ENCODE measurements at regions not wholly inside any gene's neighbourhood (a gene's known extent, or its start where the extent isn't known, plus 50 kb on each side); places are given as distances from the start of the nearest gene placed in this dataset.
A peak's percentile ranks its signal among the peaks of the same experiment; 100 is the strongest.
"Not testable (repeated sequence)": the region's sequence is repeated elsewhere in the genome, so short reads cannot be mapped to it uniquely, and the experiment has no call there.

- H3K27me3 ChIP-seq (replicated peaks), result no peaks in the 10 kb centered on the region
- H3K9me3 ChIP-seq (replicated peaks), result no peaks in the 10 kb centered on the region
- H3K4me1 ChIP-seq (replicated peaks), result no peaks in the 10 kb centered on the region
- no peaks in the 10 kb centered on the region for H3K36me3 ChIP-seq
- DNase-seq (ENCODE audit: low read depth in 1 of 2, low spot score in 2 of 2), result no peak
- H3K4me3 ChIP-seq, result no peak overlapping the region
- H3K27ac ChIP-seq, result no peak overlapping the region
These were observed 140.9 kb downstream of the SLC25A46 start for GRCh38 chr5:110879675-110880074.

GRCh38 chr5:110880413-110880812 lies 141.6 kb downstream of the SLC25A46 start:
- no peaks in the 10 kb centered on the region for H3K36me3 ChIP-seq
- H3K27me3 ChIP-seq (replicated peaks), result no peaks in the 10 kb centered on the region
- no peak for DNase-seq (ENCODE audit: low read depth in 1 of 2, low spot score in 2 of 2)
- no peak overlapping the region for H3K4me3 ChIP-seq
- H3K27ac ChIP-seq, result no peak overlapping the region
- no peaks in the 10 kb centered on the region for H3K4me1 ChIP-seq (replicated peaks)
- H3K9me3 ChIP-seq (replicated peaks), result no peaks in the 10 kb centered on the region

GRCh38 chr5:110884005-110884404 lies 145.2 kb downstream of the SLC25A46 start:
- no peak overlapping the region for H3K27ac ChIP-seq
- H3K27me3 ChIP-seq (replicated peaks), result no peaks in the 10 kb centered on the region
- H3K9me3 ChIP-seq (replicated peaks), result no peaks in the 10 kb centered on the region
- DNase-seq (ENCODE audit: low read depth in 1 of 2, low spot score in 2 of 2), result no peak
- no peaks in the 10 kb centered on the region for H3K4me1 ChIP-seq (replicated peaks)
- H3K4me3 ChIP-seq, result no peak overlapping the region
- no peaks in the 10 kb centered on the region for H3K36me3 ChIP-seq

GRCh38 chr5:110887170-110887569 lies 148.4 kb downstream of the SLC25A46 start:
- not testable (repeated sequence) for H3K36me3 ChIP-seq; H3K27me3 ChIP-seq (replicated peaks); DNase-seq (ENCODE audit: low read depth in 1 of 2, low spot score in 2 of 2); H3K4me3 ChIP-seq; H3K4me1 ChIP-seq (replicated peaks); H3K27ac ChIP-seq; H3K9me3 ChIP-seq (replicated peaks)

DNA sequence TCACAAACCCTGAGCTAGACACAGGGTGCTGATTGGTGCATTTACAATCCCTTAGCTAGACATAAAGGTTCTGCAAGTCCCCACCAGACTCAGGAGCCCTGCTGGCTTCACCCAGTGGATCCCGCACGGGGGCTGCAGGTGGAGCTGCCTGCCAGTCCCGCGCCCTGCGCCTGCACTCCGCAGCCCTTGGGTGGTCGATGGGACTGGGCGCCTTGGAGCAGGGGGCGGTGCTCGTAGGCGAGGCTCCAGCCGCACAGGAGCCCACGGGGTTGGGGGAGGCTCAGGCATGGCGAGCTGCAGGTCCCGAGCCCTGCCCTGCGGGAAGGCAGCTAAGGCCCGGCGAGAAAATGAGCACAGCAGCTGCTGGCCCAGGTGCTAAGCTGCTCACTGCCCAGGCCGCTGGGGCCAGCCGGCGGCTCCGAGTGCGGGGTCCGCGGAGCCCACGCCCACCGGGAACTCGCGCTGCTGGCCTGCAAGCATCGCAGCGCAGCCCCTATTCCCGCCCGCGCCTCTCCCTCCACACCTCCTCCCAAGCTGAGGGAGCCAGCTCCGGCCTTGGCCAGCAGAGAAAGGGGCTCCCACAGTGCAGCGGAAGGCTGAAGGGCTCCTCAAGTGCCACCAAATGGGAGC lies 155.2 kb downstream of the SLC25A46 start:
- DNase-seq (ENCODE audit: low read depth in 1 of 2, low spot score in 2 of 2); H3K9me3 ChIP-seq (replicated peaks); H3K4me3 ChIP-seq; H3K27me3 ChIP-seq (replicated peaks); H3K27ac ChIP-seq; H3K4me1 ChIP-seq (replicated peaks); H3K36me3 ChIP-seq: not testable (repeated sequence)

DNA sequence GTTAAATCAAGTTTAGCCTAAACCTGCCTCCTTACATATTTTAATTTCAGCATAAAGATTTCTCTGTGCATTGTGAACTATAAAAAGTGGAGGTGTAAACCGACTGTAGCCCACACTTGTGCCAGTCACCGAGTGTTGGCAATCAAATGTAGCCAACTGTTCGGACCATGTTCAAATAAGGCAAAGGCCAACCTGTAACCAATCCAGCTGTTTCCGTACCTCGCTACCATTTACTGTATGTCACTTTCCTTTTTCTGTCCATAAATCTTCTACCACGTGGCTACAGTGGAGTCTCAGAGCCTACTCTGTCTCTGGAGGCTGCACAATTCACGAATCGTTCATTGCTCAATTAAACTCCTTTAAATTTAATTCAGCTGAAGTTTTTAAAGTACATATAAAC lies 156.0 kb downstream of the SLC25A46 start:
- Histone ChIP-seq H3K4me3 (no peak overlapping the region), H3K36me3 (no peaks in the 10 kb centered on the region), H3K4me1 (replicated peaks) (peaks cover 12% of the 10 kb centered on the region), H3K27me3 (replicated peaks) (no peaks in the 10 kb centered on the region), H3K27ac (no peak overlapping the region), H3K9me3 (replicated peaks) (no peaks in the 10 kb centered on the region)
- DNase-seq (ENCODE audit: low read depth in 1 of 2, low spot score in 2 of 2), result no peak

GRCh38 chr5:110896901-110897300 lies 158.1 kb downstream of the SLC25A46 start:
- DNase-seq (ENCODE audit: low read depth in 1 of 2, low spot score in 2 of 2), result no peak
- Histone ChIP-seq H3K9me3 (replicated peaks) (no peaks in the 10 kb centered on the region), H3K27me3 (replicated peaks) (no peaks in the 10 kb centered on the region), H3K36me3 (no peaks in the 10 kb centered on the region), H3K27ac (no peak overlapping the region), H3K4me3 (no peak overlapping the region), H3K4me1 (replicated peaks) (peaks cover 32% of the 10 kb centered on the region)

DNA sequence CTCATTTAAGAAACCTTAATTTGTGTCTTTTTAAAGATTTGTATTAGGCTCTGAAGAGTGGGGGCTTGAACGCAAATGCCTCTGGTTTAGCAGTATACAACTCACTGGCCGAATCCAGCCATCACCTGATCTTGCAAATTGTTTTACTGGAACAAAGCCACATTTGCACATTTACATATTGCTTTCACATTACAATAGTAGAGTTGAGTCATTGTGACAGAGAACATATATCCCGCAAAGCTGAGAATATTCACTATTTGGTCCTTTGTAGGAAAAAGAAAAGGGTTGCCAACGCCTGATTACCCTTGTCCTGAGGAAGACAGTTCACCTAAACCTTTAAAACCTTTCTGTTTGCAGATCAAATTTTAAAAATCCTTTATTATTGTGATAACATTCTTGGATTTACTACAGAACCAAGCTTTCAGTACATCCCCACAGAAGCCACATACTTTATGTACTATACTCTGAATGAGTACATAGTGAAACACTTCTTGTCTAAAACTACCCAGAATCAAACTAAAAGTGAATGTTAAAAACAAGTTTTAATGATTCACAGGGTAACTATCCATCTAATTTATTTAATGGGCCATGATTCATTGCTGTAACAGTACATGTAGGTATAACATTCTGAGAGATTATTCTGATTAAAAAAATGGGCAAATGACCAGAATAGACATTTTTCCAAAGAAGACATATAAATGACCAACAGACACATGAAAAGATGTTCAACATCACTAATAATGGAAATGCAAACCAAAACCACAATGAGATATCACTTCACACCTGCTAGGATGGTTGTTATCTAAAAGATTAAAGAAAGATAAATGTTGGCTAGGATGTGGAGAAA lies 161.0 kb downstream of the SLC25A46 start:
- DNase-seq (ENCODE audit: low read depth in 1 of 2, low spot score in 2 of 2), result peak in 1 of 2 experiments; percentile 46
- peaks cover 32% of the 10 kb centered on the region for H3K4me1 ChIP-seq (replicated peaks)
- no peaks in the 10 kb centered on the region for H3K9me3 ChIP-seq (replicated peaks)
- no peaks in the 10 kb centered on the region for H3K27me3 ChIP-seq (replicated peaks)
- H3K4me3 ChIP-seq, result no peak overlapping the region
- no peaks in the 10 kb centered on the region for H3K36me3 ChIP-seq
- peak overlapping the region; percentile 31 for H3K27ac ChIP-seq

DNA sequence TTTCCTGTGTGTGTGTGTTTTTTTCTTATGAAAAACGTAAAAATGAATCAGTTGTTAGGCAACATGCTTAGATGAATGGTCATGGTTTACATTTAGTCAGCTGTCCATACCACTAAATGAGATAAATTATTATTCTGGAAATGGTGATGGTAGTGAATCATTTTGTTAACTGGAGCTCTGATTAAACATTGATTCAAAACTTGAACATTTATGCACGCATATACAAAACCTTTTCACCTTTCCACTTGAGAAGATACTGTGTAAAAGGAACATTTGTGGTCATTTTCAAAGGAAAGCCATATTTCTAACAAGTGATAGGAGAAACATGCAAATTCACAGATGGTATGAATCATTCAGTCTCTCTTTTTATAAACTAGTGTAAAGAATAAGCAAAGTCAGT lies 162.0 kb downstream of the SLC25A46 start:
- Histone ChIP-seq H3K27ac (peak overlapping the region; percentile 31), H3K4me1 (replicated peaks) (peaks cover 32% of the 10 kb centered on the region), H3K4me3 (no peak overlapping the region), H3K36me3 (no peaks in the 10 kb centered on the region), H3K9me3 (replicated peaks) (no peaks in the 10 kb centered on the region), H3K27me3 (replicated peaks) (no peaks in the 10 kb centered on the region)
- DNase-seq (ENCODE audit: low read depth in 1 of 2, low spot score in 2 of 2), result peak in 1 of 2 experiments; percentile 76

DNA sequence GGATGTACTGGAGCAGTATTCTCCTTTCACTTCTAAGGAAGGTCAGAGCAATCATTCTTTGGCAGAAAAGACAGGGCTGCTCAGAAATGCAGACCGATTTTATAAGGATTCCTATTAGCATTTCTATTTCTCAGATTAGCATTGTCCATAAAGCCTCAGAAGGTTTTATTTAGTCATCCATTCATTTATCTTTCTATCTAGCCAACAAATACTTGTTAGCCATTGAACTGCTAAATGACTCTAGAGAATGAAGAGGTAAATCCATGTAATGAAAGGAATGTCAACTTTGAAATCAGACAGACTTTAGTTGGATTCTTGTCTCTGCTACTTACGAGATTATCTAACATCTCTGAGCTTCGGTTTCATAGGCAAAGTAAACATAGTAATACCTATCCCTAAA lies 165.2 kb downstream of the SLC25A46 start:
- no peak for DNase-seq (ENCODE audit: low read depth in 1 of 2, low spot score in 2 of 2)
- Histone ChIP-seq H3K36me3 (no peaks in the 10 kb centered on the region), H3K4me3 (no peak overlapping the region), H3K27me3 (replicated peaks) (no peaks in the 10 kb centered on the region), H3K9me3 (replicated peaks) (no peaks in the 10 kb centered on the region), H3K27ac (no peak overlapping the region), H3K4me1 (replicated peaks) (peaks cover 29% of the 10 kb centered on the region)

DNA sequence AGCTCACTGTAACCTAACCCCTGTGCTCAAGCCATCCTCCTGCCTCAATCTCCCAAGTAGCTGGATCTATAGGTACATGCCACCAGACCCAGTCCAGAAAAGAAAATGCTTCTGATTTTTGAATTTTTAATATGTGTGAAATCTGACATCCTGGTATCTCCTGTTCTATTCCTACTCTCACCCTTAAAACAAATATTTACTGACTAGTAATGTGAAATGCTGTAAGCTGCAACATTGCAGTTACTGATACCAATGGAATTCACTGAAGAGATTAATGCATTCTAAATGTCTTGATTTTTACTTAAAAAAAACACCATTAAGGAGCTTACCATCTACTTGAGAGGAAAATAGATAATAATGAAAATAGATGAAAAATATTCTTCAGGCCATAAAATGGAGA lies 162.7 kb upstream of the TSLP start:
- Histone ChIP-seq H3K4me3 (no peak overlapping the region), H3K36me3 (no peaks in the 10 kb centered on the region), H3K27ac (no peak overlapping the region), H3K9me3 (replicated peaks) (no peaks in the 10 kb centered on the region), H3K4me1 (replicated peaks) (peaks cover 22% of the 10 kb centered on the region), H3K27me3 (replicated peaks) (no peaks in the 10 kb centered on the region)
- DNase-seq (ENCODE audit: low read depth in 1 of 2, low spot score in 2 of 2), result no peak

- DNase-seq (ENCODE audit: low read depth in 1 of 2, low spot score in 2 of 2), result peak in 1 of 2 experiments; percentile 23
- Histone ChIP-seq H3K4me1 (replicated peaks) (peaks cover 22% of the 10 kb centered on the region), H3K9me3 (replicated peaks) (no peaks in the 10 kb centered on the region), H3K36me3 (no peaks in the 10 kb centered on the region), H3K27ac (no peak overlapping the region), H3K27me3 (replicated peaks) (no peaks in the 10 kb centered on the region), H3K4me3 (no peak overlapping the region)
These were observed 162.1 kb upstream of the TSLP start for GRCh38 chr5:110909415-110909814.

DNA sequence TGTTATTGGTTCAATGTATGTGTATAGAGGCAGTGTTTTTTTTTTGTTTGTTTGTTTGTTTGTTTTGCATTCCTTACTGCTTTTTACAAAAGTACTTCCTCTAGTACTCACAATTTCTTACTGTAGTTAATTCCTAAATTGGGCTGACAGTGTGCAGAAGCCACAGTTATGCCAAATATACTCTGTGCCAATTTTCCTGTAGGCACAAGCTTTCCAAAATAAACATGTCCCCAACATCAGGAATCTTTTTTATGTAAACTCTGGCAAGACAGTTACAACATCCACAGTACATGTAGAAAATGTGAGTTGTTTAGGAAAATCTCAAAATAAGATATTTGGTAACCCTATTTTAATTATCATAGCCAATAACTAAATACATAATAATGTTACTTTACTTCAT lies 161.6 kb upstream of the TSLP start:
- Histone ChIP-seq H3K27me3 (replicated peaks) (no peaks in the 10 kb centered on the region), H3K27ac (peak overlapping the region; percentile 14; the same call in 1 of the 2 replicates)

DNA sequence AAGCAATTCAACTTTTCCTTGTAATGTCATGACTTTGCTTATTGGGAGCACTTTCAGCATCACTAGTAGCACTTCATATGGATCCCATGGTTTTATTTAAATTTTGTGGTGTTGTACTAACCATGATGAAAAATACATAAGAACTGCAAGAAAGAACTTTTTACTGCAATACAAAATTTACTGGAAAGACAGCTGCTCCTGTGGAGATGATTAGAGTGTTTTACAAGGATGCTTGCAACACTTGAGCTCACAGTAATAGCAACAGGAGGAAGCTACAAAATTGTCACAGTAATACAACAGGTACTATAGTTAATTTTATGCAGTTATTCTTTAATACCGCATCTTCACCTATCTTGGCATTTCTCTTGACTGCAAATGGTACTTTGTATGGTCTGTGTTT lies 158.3 kb upstream of the TSLP start:
- H3K4me1 ChIP-seq (replicated peaks), result peaks cover 49% of the 10 kb centered on the region
- no peak for DNase-seq (ENCODE audit: low read depth in 1 of 2, low spot score in 2 of 2)
- H3K27me3 ChIP-seq (replicated peaks), result no peaks in the 10 kb centered on the region
- H3K36me3 ChIP-seq, result no peaks in the 10 kb centered on the region
- no peak overlapping the region for H3K4me3 ChIP-seq
- no peak overlapping the region for H3K27ac ChIP-seq
- no peaks in the 10 kb centered on the region for H3K9me3 ChIP-seq (replicated peaks)

More for the DNA sequence above, 161.6 kb upstream of the TSLP start:
- Histone ChIP-seq H3K4me1 (replicated peaks) (peaks cover 22% of the 10 kb centered on the region), H3K9me3 (replicated peaks) (no peaks in the 10 kb centered on the region), H3K4me3 (no peak overlapping the region), H3K36me3 (no peaks in the 10 kb centered on the region)
- peak in 1 of 2 experiments; percentile 69 for DNase-seq (ENCODE audit: low read depth in 1 of 2, low spot score in 2 of 2)
